Upper lobe of left lung (tissue), 4 donors: ENCODE measurements at regions not wholly inside any gene's neighbourhood (a gene's known extent, or its start where the extent isn't known, plus 50 kb on each side); places are given as distances from the start of the nearest gene placed in this dataset.

Source experiments
- CTCF ChIP-seq, 6 experiments: fragments of 450-650 bp in 4 of 6; fragments of 200-600 bp in 2 of 6; sonication (generic) in 2 of 6; IDR thresholded peaks; one replicate each; pipeline ENCODE4 v1.5.1; 2016 to 2019; ENCODE audit warnings: antibody characterized with exemption in 6 of 6
- POLR2A ChIP-seq, 4 donors: fragments of 450-650 bp; IDR thresholded peaks; one replicate each; pipeline ENCODE4 v1.5.1; 2016 to 2017; ENCODE audit warnings: antibody characterized with exemption in 4 of 4, mild to moderate bottlenecking in 2 of 4
- POLR2AphosphoS5 ChIP-seq, 2 donors: sonication (generic); formaldehyde crosslinking; IDR thresholded peaks; one replicate each; pipeline ENCODE4 v1.5.1; 2017; ENCODE audit warnings: antibody characterized with exemption in 2 of 2

- no peak for TF ChIP-seq CTCF (IDR thresholded peaks at IDR 0.05)
- TF ChIP-seq POLR2A (IDR thresholded peaks at IDR 0.05) = no peak
- no peak for TF ChIP-seq POLR2AphosphoS5 (IDR thresholded peaks at IDR 0.05)
These were observed 181.0 kb downstream of the C1D start for GRCh38 chr2:67881816-67882215.
